ENCODE measurements at regions not wholly inside any gene's neighbourhood (a gene's known extent, or its start where the extent isn't known, plus 50 kb on each side); places are given as distances from the start of the nearest gene placed in this dataset.

- TF ChIP-seq ZNF274 (IDR thresholded peaks at IDR 0.05; ENCODE audit: borderline replicate concordance, low read depth, low read length) (no peak), POLR2AphosphoS5 (IDR thresholded peaks at IDR 0.05; ENCODE audit: control insufficient read depth, insufficient read depth, low read depth, low read length) (no peak), ZNF830 (CRISPR knock-in tag; IDR thresholded peaks at IDR 0.05) (no peak), CTCF (IDR thresholded peaks at IDR 0.05 in 2 of 3, conservative IDR thresholded peaks at IDR 0.05 in 1 of 3; ENCODE audit: insufficient read depth in 2 of 3, low read depth in 1 of 3, low read length in 3 of 3) (no peak), TAF1 (IDR thresholded peaks at IDR 0.05; ENCODE audit: control insufficient read depth, extremely low read depth, insufficient read depth, low read length, severe bottlenecking) (no peak), CBX2 (IDR thresholded peaks at IDR 0.05; ENCODE audit: insufficient read depth, low read length, poor library complexity, severe bottlenecking) (no peak)
Observed at GRCh38 chr12:59963546-59963945, 367.7 kb downstream of the SLC16A7 start.

Data from K562 (cell line).